ENCODE measurements at regions not wholly inside any gene's neighbourhood (a gene's known extent, or its start where the extent isn't known, plus 50 kb on each side); places are given as distances from the start of the nearest gene placed in this dataset.
"Not testable (repeated sequence)": the region's sequence is repeated elsewhere in the genome, so short reads cannot be mapped to it uniquely, and the experiment has no call there.

GRCh38 chr7:12826079-12826478 is 138.6 kb downstream of the ARL4A start:
- TF ChIP-seq CTCF (conservative IDR thresholded peaks at IDR 0.05): no peak

DNA sequence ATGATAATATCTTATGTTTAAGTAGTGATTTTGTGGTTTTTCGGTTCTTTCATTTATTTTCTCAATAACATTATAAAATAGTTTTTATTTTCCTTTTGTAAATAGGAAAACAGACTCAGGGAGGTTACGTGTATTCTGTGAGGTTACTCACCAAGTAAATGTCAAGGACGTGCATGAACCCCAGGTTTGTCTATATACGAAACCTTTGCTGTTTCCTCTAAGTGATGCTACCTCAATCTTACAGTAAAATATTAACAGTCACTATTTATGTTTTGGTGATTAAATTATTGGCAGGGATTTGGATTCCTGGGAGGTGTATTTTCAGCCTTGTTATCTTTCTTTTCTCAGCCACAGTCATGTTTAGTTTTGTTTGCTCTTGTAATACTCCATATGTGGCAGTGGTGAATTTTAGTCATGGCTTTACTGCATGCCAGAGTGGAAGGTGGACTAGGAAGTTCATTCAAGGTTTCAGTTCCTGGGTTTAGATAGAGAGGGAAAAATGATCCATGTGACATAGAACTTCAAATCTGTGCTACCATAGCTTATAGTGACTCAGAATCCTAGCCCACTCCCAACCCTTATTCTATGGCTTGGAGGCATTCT is 139.9 kb downstream of the ARL4A start:
- TF ChIP-seq CTCF (conservative IDR thresholded peaks at IDR 0.05): no peak
- H3K27ac ChIP-seq: no peak overlapping the region

More at GRCh38 chr7:12826079-12826478, 138.6 kb downstream of the ARL4A start:
- H3K27ac ChIP-seq: no peak overlapping the region

- H3K27ac ChIP-seq: no peak overlapping the region
- no peak for TF ChIP-seq CTCF (conservative IDR thresholded peaks at IDR 0.05)
Measured at GRCh38 chr7:12827920-12828319, 140.5 kb downstream of the ARL4A start.

DNA sequence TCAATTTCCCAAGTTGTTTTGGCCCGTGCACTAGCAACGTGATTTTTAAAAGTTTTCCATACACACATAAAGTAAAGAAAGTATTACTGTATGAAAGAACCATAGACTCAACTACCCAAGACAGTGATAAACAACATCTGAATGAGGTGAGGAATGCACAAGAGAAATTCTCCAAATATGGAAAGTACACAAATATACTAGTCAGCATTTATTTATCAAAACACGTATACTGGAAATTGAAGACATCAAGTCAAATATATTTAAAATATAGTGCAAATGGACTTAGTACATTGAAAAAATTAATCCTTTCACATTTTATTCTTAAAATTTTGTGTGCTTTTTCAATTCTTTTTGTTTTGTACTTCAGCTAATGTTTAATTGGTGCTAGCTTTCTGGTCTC is 143.6 kb downstream of the ARL4A start:
- TF ChIP-seq CTCF (conservative IDR thresholded peaks at IDR 0.05): no peak
- H3K27ac ChIP-seq: no peak overlapping the region

GRCh38 chr7:12833829-12834228 is 146.4 kb downstream of the ARL4A start:
- TF ChIP-seq CTCF (conservative IDR thresholded peaks at IDR 0.05): no peak
- no peak overlapping the region for H3K27ac ChIP-seq

DNA sequence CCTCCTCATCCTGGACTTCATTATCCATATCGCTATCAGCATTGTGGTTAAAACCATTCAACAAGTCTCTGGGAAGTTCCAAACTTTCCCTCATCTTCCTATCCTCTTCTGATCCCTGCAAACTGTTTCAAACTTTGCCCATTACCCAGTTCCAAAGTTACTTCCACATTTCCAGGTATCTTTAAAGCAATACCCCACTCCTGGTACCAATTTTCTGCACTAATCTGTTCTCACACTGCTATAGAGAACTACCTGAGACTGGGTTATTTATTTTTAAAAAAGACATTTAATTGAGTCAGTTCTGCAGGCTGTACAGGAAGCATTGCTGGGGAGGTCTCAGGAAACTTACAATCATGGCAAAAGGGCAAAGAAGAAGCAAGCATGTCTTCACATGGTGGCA is 147.3 kb downstream of the ARL4A start:
- H3K27ac ChIP-seq: no peak overlapping the region
- no peak for TF ChIP-seq CTCF (conservative IDR thresholded peaks at IDR 0.05)

- no peak for TF ChIP-seq CTCF (conservative IDR thresholded peaks at IDR 0.05)
- no peak overlapping the region for H3K27ac ChIP-seq
Measured at GRCh38 chr7:12839508-12840153, 152.2 kb downstream of the ARL4A start.

- H3K27ac ChIP-seq: not testable (repeated sequence)
Measured at GRCh38 chr7:12844732-12845131, 157.3 kb downstream of the ARL4A start.

All from VCaP (cell line).